GM12872 (cell line): ENCODE measurements at regions not wholly inside any gene's neighbourhood (a gene's known extent, or its start where the extent isn't known, plus 50 kb on each side); places are given as distances from the start of the nearest gene placed in this dataset.

Experiments used
- TF ChIP-seq, protein P1 (sequence below): IDR thresholded peaks from 3 replicates; pipeline ENCODE4 v1.5.1; 2011; ENCODE audit warnings: low read depth, mild to moderate bottlenecking, low read length, moderate library complexity; ENCODE audit not compliant: insufficient read depth

DNA sequence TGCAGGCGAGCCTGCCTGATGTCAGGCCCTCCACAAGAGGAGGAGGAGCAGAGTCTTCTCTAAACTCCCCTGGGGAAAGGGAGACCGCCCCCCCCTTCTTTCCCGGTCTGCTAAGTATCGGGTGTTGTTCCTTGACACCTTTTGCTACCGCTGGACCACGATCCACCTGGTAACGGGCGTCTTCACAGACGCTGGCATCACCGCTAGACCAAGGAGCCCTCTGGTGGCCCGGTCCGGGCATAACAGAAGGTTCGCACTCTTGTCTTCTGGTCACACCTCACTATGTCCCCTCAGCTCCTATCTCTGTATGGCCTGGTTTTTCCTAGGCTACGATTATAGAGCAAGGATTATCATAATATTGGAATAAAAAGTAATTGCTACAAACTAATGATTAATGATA, 86.0 kb upstream of the TNK2 start:
- TF ChIP-seq, protein P1, sequence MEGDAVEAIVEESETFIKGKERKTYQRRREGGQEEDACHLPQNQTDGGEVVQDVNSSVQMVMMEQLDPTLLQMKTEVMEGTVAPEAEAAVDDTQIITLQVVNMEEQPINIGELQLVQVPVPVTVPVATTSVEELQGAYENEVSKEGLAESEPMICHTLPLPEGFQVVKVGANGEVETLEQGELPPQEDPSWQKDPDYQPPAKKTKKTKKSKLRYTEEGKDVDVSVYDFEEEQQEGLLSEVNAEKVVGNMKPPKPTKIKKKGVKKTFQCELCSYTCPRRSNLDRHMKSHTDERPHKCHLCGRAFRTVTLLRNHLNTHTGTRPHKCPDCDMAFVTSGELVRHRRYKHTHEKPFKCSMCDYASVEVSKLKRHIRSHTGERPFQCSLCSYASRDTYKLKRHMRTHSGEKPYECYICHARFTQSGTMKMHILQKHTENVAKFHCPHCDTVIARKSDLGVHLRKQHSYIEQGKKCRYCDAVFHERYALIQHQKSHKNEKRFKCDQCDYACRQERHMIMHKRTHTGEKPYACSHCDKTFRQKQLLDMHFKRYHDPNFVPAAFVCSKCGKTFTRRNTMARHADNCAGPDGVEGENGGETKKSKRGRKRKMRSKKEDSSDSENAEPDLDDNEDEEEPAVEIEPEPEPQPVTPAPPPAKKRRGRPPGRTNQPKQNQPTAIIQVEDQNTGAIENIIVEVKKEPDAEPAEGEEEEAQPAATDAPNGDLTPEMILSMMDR = peak; percentile 40
